ENCODE measurements at regions not wholly inside any gene's neighbourhood (a gene's known extent, or its start where the extent isn't known, plus 50 kb on each side); places are given as distances from the start of the nearest gene placed in this dataset.
"Not testable (repeated sequence)": the region's sequence is repeated elsewhere in the genome, so short reads cannot be mapped to it uniquely, and the experiment has no call there.

DNA sequence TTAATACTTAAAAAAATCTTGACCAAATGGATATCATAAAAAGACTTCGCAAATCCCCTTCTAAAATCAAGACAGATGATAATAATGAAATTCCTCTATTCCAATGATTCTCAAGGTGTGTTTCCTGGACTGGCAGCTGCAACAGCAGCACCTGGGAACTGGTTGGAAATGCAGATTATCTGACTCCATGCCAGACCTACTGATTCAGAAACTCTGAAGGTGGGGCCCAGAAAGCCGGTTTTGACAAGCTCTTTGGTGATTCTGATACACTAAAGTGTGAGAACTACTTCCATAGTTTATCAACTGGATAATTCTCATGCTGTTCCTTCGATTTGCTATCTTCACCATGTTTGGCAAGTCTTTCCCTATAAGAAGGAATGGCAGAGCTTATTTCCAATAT, 252.1 kb downstream of the COL12A1 start:
- DNase-seq (ENCODE audit: low spot score) = no peak

DNA sequence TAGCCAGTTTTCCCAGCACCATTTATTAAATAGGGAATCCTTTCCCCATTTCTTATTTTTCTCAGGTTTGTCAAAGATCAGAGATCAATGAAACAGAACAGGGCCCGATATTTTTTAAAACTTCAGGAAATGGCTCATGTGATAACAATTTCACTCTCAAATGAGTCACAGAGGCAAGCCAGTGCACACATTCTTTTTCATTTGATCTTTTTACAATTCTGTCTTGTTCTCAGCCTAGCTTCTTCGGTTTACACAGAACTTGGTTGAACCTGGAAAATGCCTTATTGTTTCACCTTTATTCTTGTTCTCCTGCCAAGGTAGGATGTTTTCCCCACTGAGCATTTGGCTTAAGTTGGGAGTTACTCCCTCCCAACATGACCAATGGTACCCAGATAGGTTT, 258.9 kb downstream of the COL12A1 start:
- DNase-seq (ENCODE audit: low spot score) = no peak

DNA sequence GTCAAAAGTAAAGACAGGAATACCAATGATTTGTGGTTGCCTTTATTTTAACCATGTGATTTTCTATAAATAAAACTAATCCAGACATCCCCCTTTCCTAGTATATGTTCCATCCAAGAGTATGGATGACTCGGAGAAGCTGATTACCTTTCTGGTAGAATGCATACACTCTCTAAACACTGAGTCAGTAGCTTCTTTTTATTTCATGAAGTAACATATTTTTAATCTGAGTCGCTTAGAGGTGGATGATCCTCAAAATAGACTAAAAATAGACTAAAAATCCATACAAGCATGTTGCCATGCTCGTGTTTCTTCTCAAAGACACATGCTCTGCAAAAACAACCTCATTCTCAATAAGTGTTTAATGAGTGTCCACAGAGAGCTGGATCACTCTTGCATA, 263.7 kb downstream of the COL12A1 start:
- no peak for DNase-seq (ENCODE audit: low spot score)

DNA sequence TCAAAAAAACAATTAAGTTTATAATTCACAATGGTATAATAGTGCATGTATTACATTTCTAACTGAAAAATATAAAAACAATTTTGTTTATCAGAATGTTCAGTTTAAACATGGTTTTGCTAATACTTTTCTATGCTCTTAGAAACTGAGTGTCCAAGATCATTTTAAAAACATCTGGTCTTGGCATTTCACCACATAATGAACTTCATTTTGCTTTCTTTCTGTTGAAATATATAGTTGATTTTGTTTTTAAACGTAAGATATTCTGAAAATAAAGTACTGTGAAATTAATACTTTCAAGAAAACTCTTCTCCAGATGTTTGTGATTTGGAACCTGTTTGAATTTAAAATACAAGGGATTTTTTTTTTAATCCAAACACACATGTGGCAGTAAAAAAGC, 264.4 kb downstream of the COL12A1 start:
- DNase-seq (ENCODE audit: low spot score) = no peak

DNA sequence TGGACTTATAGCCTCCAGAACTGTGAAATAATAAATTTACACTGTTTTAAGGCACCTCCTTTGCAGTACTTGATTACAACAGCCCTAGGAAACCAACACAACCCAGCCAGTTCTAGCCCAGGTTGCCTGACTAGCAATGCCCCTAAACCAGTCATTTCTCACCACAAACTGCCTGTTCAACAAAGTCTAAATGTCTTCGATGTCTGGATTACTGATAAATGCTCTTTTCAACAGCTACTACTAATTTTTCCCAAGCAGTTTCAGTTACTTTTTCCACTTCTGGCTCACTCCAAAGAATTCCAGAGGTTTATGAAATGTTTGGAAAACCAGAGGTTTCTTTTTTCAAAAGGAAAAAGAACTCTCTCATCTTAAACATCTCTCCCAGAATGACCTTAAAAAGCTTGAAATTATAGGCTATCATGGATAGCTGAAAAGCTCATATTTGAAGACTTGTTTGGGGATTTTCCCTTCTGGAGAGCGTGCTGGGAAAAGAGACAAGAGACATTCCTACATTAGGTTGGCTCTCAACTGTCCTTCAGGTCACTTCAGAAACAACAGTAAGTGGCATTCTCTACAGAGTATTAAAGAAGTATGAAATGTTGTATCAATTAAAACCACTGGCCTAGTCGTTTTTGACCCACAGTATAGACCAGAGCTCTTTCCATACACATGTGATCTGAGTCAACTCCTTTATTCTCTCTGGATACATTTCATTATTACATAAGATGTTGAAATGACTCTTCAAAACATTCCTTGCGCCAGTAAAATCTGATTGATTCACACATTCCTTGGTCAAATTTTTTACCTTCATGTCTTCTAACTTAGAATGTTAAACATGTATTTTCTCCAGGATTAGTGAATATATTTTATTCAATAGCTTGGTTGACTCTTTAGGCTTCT, 265.9 kb downstream of the COL12A1 start:
- no peak for DNase-seq (ENCODE audit: low spot score)

DNA sequence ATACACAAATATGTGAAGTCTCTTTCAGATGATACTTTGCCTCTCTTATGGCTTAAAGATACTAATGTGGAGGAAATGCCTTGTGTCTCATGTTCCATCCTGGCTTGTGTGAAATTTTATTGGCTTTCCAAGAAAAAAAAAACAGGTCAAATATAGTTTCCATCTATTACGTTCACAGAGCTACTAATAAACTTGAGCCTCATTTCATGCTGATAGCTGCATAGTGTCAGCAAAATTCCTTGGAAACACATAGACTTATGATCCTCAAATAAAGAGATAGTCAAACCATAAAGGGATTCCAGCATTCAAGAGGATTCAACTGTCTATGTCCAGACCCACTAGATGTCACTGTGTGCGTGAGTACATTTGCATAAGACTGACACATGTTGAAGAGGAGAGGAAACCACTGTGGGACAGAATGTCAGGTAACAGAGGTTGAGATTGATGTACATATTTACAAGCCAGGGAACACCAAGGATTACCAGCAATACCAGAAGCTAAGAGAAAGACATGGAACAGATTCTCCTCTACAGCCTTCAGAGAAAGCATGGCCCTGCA, 266.6 kb downstream of the COL12A1 start:
- no peak for DNase-seq (ENCODE audit: low spot score)

DNA sequence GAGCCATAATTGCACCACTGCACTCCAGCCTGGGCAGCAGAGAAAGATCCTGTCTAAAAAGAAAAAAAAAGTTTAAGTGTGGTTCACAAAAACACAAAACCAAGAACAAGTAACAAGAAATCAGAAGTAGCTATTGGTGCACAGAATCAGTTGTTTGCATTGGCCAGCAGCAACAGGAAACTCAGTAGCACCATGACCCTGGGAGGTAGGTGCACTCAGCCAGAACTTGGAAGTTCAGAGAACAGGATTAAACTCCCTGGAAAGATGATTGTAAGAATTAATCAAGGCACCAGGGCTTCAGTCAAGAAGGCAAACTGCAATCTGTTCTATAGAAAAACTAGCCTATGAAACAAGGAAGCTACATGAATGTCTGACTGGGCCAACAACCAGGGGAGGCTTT, 267.9 kb downstream of the COL12A1 start:
- DNase-seq (ENCODE audit: low spot score) = no peak

DNA sequence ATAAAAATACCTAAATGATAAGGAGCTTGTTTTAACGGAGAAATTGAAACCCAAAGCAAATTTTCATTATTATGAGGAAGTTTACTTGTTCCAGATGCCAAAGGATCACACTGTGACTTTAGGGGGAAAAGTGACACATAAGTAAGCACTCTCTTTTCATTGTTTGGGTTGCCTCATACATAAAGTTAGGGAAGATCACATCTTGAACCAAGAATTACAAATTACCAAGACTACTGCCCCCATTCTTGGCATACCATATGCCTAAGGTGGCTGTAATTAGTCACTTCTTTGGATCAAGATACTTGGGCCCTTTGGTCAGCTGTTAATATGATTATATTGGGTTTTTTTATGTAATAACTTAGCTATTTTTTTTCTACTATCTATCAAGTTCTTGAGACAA, 269.0 kb downstream of the COL12A1 start:
- no peak for DNase-seq (ENCODE audit: low spot score)

DNA sequence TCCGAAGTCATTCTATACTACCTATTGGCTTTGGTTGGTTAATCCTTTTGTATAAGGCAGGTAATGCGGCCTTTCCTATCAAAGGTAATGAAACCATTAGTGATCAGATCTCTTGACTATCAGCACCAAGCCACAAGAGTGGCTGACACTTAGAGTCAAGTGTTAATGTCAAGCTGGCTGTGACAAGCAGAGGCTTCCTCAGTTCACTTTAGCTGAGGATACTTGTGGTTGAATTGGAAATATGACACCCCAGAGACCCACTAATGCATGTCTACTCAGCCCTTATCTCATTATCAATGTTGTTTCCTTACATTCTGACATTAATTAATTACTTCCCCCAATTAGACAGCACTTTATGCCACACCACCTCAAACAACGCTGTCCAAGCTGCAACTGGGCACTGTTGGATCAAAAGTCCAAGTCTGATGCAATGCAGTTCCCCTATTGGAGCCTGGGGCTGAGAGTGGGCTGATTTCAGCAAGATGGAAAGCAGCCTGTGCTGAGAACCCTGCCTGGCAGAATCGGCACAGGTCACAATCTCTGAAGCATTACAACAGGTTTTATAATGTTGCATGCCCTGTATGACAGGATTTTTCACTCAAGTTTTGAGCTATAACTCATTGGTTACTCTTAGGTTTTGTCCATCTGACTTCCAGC, 273.5 kb downstream of the COL12A1 start:
- DNase-seq (ENCODE audit: low spot score) = no peak

DNA sequence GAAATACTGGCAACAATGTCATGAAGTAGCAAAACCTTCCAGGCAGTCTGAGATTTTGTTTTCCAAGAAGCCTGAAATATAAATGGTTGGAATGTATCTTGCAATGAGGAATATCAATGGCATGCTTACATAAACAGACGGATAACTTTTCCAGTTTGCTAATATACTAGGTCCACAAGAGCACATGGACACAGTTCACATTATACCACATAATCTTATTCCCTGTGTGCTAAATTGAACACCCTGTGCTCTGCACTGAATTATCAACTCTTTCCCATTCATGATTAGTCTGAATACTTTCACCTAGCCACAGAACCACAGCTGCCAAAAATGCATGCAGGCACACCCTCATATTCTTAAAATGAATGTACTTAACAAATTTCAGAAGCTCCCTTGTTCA, 274.3 kb downstream of the COL12A1 start:
- no peak for DNase-seq (ENCODE audit: low spot score)

DNA sequence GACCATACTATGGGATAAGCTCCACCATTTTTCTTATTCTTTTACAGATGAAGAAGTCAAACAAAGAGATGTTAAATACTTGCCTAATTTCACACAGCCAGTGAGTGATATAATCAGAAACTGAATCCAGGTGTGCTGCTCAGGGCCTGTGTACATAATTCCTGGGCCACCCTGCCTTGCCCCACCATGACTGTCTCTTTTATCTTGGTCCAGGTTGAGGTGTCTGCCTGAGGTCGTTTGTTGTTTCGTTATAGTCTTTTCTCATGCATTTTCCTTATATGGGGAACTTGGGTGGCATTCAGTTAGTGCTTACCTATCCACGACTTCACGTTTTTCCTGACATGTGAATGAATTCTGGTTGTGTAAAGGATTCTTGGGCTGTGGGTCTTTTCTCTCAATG, 277.6 kb downstream of the COL12A1 start:
- DNase-seq (ENCODE audit: low spot score) = no peak

DNA sequence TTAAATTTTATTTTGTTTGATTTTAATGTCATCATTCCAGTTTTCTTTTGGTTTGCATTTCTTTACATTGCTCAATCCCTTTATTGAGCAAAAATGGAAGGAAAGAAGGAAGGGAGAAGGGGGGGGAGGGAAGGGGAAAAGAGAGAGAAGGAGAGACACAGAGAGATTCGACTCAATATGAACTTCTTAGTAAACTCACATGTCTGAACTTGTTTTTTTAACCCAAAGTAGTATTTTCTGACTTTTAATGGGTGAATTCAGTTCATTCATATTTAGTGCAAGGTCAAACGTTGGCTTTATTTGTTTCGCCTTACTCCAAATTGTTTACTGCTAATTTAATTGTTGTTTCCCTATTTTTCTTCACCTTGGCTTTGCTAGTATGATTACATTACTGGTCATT, 278.6 kb downstream of the COL12A1 start:
- no peak for DNase-seq (ENCODE audit: low spot score)

DNA sequence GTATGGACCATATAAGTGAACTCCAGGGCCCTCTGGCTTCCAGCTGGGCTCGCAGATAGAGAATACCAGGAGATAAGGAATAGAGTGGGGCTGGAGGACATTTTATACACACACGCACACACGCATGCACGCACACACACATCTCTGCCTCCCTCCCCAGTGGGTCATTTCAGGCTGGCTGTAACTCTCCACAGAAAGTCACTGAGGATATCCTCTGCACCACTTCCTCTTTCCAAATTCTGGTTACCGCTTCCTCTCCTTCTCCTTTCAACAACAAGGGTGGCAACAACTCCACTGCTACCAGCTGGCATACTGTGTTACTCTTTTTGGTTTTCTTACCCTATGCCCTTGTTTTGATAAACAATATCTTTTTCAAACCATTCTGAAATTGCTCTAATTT, 280.2 kb downstream of the COL12A1 start:
- DNase-seq (ENCODE audit: low spot score) = no peak

DNA sequence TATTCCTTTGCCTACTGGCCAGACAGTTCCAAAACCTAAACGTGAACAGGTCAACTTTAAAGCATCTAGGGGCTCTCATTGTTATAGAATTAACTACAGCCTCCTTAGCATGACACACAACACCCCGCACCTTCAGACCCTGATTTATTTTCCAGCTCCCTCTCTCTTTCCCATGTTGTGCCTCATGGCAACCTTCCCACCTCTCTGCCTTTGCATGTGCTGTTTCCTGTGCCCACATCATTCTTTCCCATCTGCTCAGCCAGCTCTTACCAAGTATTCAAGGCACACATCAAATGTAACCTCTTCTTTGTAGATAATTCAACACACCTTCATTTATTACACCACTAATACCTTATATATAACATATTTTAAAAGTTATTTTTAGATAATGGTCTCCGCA, 291.0 kb downstream of the COL12A1 start:
- no peak for DNase-seq (ENCODE audit: low spot score)

DNA sequence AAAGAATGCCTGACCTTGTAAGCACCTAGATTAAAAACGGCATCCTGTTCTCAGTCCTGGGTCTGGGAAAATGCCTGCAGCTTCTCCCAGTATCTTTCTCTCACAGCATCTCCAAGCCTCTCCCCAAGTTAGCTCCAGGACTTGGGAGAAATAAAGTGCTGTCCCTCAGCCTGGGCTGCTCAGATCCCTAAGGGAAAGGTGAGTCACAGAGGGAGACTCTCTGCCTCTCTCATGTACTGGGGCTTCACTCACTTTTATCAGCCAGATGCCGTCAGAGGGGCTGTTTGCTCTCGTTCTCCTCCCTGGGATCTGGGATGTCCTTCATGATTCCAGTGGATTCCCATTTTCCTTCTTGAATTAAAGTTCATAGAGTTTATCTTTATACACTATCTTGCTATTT, 293.6 kb downstream of the COL12A1 start:
- DNase-seq (ENCODE audit: low spot score) = no peak

DNA sequence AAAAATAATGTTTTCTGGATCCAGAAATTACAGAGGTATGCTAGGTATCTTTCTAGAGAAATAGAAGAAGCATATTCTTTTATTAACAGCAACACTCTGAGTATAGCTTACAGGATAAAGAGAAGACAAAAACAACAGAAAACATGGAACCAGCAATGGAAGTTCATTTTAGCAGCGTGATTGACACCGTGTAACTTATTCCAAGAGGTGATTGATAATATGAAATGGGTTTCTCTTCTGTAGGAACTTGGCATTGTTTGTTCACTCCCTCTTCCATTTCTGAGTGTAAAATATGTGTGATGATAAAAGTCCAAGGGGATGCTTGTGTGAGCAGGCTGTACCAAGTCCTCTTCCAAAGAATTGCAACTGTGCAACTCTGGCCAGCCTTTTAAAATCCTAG, 303.0 kb downstream of the COL12A1 start:
- DNase-seq (ENCODE audit: low spot score) = no peak

DNA sequence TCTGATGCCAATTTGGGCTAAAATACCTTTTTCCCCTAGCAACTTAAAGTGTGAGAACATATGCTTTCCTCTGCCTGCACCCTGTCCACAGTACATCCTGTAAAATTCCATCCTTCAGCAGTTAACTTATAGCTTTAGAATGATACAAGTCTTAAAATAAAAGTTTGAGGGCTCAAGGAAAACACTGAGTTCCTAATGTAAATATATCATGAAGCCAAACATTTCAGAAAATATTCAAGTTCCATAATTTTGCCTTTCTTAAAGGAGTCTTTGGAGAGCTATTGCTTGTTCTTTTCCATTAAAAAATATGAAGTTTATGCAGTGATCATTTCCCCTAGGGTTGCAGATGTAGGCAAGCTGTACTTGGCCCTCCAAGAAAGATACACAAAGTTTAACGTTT, 303.8 kb downstream of the COL12A1 start:
- DNase-seq (ENCODE audit: low spot score) = no peak

DNA sequence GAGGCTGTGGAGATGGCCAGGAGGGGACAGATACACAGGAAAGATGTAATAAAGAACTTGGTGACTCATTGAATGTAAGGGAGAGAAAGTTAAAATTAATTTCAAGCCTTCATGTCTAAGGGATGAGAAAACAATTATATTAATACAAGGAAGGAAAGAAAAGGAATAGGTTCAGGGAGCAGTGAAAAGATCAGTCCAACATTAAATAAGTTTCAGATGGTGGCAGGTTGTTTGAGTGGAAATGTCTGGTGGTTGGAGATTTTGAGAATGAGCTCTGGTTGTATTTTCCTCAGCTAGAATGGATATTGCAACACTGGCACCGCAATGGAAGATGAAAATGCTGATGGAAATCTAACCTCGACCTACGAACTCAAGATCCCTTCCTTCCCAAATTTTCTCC, 304.3 kb downstream of the COL12A1 start:
- no peak for DNase-seq (ENCODE audit: low spot score)

DNA sequence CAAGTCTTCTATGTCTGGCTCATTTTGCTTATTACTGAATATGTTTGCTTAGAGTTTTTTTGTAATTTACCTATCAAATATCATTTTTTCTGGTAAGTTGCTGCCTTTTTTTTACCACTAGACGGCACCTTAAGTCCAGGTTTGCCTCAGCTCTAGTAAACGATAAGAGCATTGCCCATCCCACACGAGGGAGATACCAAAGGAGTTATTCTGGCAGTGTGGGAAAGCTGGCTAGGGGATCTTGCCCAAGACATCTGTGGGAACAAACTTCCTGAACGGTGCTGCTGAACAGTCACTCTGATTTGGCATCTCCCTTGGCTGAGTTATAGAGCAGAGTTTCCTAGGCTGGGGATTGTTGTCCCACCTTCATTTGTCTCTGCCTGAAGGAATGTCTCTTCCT, 306.4 kb downstream of the COL12A1 start:
- DNase-seq (ENCODE audit: low spot score) = no peak

DNA sequence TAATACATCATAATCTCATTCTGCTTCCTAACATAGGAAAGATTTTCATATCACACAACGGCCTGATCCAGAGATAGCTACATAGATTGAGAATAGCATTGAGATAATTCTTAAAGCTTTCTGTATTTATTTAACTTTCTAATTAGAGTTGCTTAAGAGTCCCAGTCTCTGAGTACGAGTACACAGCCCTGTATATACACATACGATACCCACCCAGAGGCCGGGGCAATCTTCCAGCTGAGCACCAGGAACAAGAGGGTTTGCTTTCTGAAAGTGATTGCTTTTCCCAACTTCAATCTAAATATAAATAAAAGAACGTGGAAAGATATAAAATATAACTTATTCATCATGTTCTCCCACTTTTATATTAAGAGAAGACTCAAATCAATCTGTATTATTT, 313.8 kb downstream of the COL12A1 start:
- no peak for DNase-seq (ENCODE audit: low spot score)

DNA sequence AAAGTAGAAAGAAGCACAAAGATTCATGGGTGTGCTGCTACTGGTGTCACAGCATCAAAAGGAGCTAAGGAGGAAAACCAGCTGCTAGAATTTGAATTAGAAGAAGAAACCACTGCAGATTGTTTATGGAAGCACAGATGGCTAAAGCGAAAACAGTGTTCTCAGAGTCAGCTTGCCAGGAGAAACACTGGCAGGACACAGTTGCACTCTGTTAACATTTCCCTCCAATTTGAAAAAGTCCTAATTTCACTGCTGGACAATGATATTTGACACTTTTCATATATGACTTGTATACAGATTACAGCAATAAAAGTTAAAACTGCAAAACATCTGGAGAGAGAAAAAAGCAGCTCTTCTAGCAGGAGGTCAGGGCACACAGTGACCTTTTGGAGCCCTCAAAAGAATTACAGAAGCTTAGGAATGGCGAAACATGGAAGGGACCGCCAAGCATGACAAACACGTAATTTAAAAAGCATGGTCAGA, 314.5 kb downstream of the COL12A1 start:
- DNase-seq (ENCODE audit: low spot score) = no peak

DNA sequence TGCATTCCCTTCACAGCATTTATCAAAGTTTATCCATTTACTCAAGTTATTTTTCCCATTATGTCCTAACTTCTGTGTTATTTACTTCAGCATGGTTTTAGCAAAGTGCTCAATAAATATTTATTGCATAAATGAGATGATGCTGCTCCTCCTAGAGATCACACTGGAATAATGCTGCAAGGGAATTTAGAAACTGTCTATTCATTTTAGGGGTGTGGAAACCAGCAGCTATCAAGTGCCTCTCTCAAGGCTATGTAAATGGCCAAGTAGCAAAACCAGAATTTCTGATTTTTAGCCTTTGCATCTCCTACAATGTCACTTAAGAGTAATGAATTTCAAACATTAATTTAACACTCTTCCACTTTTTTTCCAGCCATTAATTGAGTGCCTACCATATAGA, 316.2 kb downstream of the COL12A1 start:
- no peak for DNase-seq (ENCODE audit: low spot score)

DNA sequence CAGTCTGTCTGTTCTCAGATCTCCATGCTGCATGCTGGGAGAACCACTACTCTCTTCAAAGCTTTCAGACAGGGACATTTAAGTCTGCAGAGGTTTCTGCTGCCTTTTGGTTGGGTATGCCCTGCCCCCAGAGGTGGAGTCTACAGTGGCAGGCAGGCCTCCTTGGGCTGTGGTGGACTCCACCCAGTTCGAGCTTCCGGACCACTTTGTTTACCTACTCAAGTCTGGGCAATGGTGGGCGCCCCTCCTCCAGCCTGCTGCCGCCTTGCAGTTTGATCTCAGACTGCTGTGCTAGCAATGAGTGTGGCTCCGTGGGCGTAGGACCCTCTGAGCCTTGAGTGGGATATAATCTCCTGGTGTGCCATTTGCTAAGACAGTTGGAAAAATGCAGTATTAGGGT, 317.1 kb downstream of the COL12A1 start:
- not testable (repeated sequence) for DNase-seq (ENCODE audit: low spot score)

All from hematopoietic multipotent progenitor cell treated with erythropoietin and hydrocortisone succinate and interleukin-3 and kit ligand, for 15 days (in vitro differentiated cells).